ENCODE measurements at regions not wholly inside any gene's neighbourhood (a gene's known extent, or its start where the extent isn't known, plus 50 kb on each side); places are given as distances from the start of the nearest gene placed in this dataset.

DNA sequence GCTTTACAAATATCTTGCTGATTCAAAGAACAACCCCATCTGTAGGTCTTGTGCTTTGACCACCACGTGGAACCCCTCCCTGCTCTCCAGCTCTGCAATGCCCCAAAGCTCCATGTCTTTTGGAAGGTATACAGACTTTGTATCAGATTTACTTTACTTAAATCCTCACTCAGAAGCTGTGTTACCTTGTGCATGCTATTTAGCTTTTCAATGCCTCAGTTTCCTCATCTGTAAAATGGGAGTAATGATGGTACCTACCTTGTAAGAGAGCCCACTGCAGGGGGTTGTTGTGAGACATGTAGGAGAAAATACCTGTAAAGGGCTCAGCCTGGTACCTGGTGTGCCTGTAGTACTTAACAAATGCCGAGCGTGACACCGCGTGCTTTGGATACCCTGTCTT, 200.2 kb upstream of the CHD6 start:
- TF ChIP-seq CTCF (IDR thresholded peaks at IDR 0.05; ENCODE audit: control extremely low read depth, extremely low read depth, low read depth, missing control alignments) = no peak
- no peak for DNase-seq (ENCODE audit: extremely low spot score)
- ChIA-PET CTCF (no interaction called here), POLR2A (no interaction called here)

GRCh38 chr20:41811456-41811855, 193.3 kb upstream of the CHD6 start:
- DNase-seq (ENCODE audit: extremely low spot score) = no peak
- no peak for TF ChIP-seq CTCF (IDR thresholded peaks at IDR 0.05; ENCODE audit: control extremely low read depth, extremely low read depth, low read depth, missing control alignments)

GRCh38 chr20:41800040-41800439, 181.9 kb upstream of the CHD6 start:
- no peak for TF ChIP-seq CTCF (IDR thresholded peaks at IDR 0.05; ENCODE audit: control extremely low read depth, extremely low read depth, low read depth, missing control alignments)
- ChIA-PET CTCF (no interaction called here), POLR2A (no interaction called here)
- DNase-seq (ENCODE audit: extremely low spot score) = no peak

More at GRCh38 chr20:41811456-41811855, 193.3 kb upstream of the CHD6 start:
- CTCF ChIA-PET = no interaction called here
- POLR2A ChIA-PET = no interaction called here

GRCh38 chr20:41798930-41799502, 180.8 kb upstream of the CHD6 start:
- no peak for TF ChIP-seq CTCF (IDR thresholded peaks at IDR 0.05; ENCODE audit: control extremely low read depth, extremely low read depth, low read depth, missing control alignments)
- ChIA-PET POLR2A (no interaction called here), CTCF (interaction anchor here (1.6 kb wide), 1 partner anchor 10 kb away, joined by 5 read pairs; no protein-coding TSS in a partner anchor)

GRCh38 chr20:41786158-41786557, 168.0 kb upstream of the CHD6 start:
- CTCF ChIA-PET = no interaction called here
- POLR2A ChIA-PET = no interaction called here
- TF ChIP-seq CTCF (IDR thresholded peaks at IDR 0.05; ENCODE audit: control extremely low read depth, extremely low read depth, low read depth, missing control alignments) = no peak
- DNase-seq (ENCODE audit: extremely low spot score) = no peak

More at GRCh38 chr20:41798930-41799502, 180.8 kb upstream of the CHD6 start:
- DNase-seq (ENCODE audit: extremely low spot score) = no peak

DNA sequence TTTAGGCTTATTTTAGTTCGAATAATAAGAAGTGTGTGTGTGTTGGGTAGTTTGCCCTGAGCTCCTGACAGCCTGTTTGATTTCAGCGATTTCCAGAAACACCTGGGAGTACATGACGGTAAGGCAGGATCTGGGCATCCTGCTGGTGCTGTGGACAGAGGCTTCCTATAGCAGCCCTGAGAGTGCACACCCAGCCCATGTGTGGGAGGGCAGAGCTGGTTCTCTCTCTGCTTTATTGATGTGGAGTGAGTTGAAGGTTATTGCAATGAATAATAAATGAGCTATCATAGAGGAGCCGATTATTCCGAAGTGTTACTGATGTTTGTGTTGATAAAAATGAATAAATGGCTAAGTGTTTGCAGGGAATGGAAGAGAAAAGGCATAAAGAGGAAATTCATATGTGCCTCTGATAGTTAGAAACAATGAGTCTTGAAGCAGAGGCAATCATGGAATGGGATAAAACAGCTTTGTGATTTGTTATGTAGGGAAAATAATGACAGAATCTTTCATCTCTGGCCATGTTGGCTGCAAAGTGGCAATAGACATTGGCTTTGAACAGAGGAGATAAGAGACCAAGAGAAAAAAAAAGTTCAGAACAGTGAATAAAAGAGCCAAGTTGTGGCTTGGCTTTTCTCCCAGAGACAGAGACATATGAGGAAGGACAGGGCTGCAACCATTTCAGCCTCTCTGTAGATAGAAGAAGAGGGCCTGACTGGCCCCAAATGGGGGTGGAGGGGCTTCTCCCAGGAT, 166.2 kb upstream of the CHD6 start:
- CTCF ChIA-PET = interaction anchor here (0.8 to 1.1 kb wide), 2 partner anchors 8 to 66 kb away, joined by 3 to 6 read pairs; no protein-coding TSS in a partner anchor
- no peak for TF ChIP-seq CTCF (IDR thresholded peaks at IDR 0.05; ENCODE audit: control extremely low read depth, extremely low read depth, low read depth, missing control alignments)
- no peak for DNase-seq (ENCODE audit: extremely low spot score)
- POLR2A ChIA-PET = no interaction called here

Measured in GM10248 (cell line).